HG02588 (cell line): ENCODE measurements at regions not wholly inside any gene's neighbourhood (a gene's known extent, or its start where the extent isn't known, plus 50 kb on each side); places are given as distances from the start of the nearest gene placed in this dataset.
"Not testable (repeated sequence)": the region's sequence is repeated elsewhere in the genome, so short reads cannot be mapped to it uniquely, and the experiment has no call there.

Experiments used
- ATAC-seq: cut with Tn5 transposase; IDR thresholded peaks from one replicate; pipeline ENCODE4 v1.9.1; 2021; ENCODE audit warnings: mild to moderate bottlenecking, moderate library complexity; ENCODE audit not compliant: unreplicated experiment

GRCh38 chr10:123309731-123310130 is 155.5 kb downstream of the BUB3 start:
- no peak for ATAC-seq

GRCh38 chr10:123316776-123317175 is 162.6 kb downstream of the BUB3 start:
- ATAC-seq = no peak

DNA sequence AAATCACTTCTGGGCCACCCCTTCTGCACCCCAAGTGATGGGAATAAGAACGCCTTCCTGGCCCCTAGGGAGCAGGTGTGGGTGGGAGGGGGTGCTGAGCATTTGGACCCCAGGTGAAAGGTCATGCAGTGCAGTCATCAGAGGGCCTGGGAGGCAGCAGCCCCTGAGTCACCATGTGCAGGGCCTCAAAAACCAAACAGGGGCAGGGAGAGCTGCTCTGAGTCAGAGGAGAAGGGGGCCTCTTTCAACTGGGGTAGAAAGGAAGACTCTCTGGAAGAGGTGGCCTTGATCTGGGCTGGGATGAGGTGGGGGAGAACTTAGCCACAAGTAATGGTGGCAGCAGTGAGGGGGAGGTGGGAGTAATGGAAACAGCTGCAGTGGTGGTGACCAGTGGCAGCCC is 164.3 kb downstream of the BUB3 start:
- no peak for ATAC-seq

DNA sequence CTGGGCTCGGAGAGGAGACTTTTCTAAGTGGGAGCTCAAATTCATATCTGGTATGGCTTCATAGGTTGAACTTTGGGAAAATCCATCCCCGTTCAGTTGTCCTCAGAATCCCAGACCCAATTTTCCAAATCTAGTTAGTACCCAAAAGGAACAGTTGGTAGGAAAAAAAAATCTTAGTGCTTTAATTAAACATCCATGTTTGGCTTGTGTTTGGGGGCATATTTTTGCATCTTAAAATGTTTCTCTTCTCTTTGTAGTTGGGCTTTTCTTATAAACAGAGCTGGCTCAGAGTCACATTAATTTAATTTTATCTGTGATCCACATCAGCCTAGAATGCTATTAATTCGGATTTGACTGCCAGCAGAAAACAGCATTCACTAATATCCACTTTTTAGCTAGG is 165.9 kb downstream of the BUB3 start:
- ATAC-seq = no peak

- ATAC-seq = peak; percentile 44
These were observed 169.7 kb downstream of the BUB3 start for GRCh38 chr10:123323884-123324283.

- ATAC-seq = no peak
These were observed 171.5 kb downstream of the BUB3 start for GRCh38 chr10:123325663-123326190.

- no peak for ATAC-seq
These were observed 172.5 kb downstream of the BUB3 start for GRCh38 chr10:123326674-123327073.

GRCh38 chr10:123327450-123327849 is 173.2 kb downstream of the BUB3 start:
- peak; percentile 72 for ATAC-seq

DNA sequence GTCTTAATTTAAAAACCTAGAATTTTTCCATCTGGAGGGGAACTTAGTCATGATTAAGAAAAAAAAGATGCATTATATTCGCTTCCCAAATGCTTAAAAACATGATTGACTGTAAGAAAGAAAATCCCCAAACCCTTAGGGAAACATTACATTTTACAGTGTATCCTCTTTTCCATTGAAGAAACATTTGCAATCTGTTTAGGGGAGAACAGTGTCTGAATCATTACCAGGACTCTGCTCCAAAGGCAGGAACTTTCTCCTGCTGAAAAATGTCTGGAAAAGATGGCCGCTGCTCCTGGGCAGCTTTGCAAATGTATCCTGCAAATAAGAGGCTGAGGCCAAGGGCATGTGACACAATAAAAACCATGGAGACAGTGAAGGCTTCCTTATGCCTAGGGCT is 173.7 kb downstream of the BUB3 start:
- ATAC-seq = no peak

DNA sequence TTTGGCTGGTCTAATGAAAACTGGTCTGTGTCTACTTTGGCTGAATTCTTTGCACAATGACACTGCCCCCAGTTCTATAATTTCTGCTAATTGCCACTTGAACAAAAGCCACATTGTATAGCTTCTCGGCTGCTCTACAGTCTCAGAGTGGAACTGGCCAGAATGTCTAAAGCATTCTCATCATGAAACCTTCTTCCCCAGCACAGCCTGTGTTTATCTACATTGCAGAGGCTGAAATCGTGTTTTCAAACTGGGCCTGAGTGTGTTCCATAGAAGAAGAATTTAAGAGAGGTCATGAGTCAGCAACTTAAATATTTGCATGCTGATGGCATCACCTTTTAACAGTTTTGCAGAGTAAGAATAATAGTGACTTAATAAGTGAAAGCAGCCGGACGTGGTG is 177.2 kb downstream of the BUB3 start:
- ATAC-seq = no peak

DNA sequence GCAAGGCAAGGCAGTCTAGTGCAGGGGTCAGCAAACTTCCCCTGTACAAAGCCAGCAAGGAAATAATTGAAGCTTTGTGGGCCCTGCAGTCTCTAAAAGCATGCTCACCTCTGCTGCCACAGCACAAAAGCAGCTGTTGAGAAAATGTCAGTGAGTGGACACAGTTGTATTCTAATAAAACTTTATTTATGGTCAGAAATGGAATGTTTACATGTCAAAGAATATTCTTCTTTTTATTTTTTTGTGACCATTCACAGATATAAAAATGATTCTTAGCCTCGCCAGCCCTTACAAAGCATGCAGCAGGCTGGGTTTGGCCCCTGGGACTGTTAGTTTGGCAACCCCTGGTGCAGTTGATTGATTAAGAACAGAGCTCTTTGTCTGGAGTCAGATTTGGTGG is 192.4 kb downstream of the BUB3 start:
- ATAC-seq = no peak

DNA sequence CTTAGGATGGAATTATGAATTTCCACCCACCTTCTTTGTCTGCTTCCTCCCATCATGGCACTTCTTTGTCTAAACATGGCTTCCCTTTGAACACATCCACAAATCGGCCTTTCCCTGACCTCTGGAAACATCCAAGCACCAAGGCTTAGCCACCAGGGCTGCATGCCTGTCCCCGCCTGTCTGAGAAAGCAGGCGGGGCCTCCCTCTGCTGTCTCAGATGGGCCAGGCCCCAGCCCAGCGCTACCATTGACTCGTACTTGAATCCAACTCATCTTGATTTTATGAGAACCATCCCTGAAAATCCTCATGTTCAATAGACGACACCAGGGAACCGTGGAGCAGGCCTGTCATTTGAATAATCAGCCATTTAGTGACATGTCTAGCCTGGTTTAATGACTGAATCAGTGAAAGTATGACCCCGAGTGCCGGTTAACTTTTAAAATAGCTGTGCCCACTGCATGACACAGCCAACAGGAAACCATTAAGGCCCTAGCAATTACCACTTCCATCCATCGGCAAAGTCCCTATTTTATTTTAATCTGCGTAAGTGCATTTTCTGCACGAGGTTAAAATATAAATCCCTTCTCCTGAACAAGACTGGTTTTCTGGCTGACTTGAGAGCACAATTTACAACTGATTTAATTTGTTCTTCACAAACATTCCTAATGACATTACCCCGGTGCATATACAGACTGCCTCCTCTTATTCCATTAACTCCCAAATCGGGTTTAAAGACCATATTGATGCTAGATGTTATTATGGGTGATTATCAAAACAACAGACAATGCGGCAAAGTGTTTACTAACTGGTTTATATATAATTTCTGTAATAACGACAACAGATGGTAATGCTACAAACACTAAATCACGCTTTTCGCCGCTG is 194.7 kb downstream of the BUB3 start:
- no peak for ATAC-seq

DNA sequence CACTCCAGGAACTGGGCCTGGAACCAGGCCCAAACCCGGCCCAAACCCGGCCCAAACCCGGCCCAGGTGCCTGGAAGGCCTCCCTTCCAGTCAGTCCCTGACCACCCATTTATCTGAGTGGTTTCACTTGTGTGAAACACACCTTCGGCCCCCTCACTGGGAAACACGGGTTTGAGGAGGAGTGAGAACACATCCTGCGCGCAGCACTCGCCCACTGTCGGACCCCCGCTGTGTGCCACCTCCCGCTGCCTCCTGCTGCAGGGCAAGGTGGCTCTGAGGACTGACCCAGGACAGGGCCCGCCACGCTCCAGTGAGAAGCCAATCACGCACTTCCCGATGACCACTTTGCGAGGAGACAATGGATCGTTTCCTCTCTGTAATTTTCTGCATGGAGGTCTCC is 197.5 kb downstream of the BUB3 start:
- no peak for ATAC-seq

- no peak for ATAC-seq
These were observed 200.3 kb downstream of the BUB3 start for GRCh38 chr10:123354521-123354920.

- no peak for ATAC-seq
These were observed 201.7 kb downstream of the BUB3 start for GRCh38 chr10:123355748-123356481.

DNA sequence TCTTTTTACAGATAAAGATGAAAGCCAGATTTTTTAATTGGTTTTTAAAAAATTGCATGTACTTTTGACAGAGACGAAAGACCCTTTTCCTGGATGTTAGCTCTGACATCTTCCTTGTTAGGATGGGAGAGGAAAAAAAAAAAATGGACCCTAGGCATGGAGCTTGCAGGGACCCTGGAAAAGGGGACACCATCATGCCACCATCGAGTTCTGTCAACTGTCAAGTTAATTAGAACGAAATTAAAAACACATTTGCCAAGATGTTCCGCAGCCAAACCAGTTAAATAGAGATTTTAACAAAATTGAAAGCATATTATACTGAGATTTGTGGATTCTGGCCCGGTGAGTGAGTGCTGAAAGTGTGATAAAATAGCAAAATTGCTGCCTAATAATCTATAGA is 202.6 kb downstream of the BUB3 start:
- no peak for ATAC-seq

DNA sequence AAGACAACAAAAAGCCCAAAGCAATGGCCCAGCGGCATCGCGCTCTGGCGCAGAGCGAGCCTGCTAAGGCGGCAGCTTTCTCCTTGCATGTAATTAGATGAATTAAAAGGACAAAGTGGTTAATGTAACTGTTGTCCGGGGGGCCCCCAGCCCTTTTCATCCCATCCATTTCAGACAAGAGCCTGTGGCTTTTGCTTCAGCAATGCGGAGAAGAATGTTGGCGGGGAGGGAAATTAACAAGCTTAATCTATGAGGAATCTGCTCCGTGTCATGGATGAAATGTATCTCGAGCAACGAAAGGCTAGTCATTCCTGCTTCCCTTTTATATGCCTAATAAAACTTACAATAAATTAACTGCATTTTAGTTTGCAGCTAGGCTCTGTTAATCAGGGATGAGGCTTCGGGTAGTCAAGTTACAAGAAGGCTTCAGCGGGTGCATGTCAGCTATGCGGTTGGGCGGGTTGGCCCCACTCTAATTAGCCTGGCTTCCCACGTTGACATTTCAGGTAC is 203.3 kb downstream of the BUB3 start:
- ATAC-seq = no peak

GRCh38 chr10:123359539-123359938 is 205.3 kb downstream of the BUB3 start:
- no peak for ATAC-seq

GRCh38 chr10:123361832-123362231 is 207.6 kb downstream of the BUB3 start:
- ATAC-seq = no peak

DNA sequence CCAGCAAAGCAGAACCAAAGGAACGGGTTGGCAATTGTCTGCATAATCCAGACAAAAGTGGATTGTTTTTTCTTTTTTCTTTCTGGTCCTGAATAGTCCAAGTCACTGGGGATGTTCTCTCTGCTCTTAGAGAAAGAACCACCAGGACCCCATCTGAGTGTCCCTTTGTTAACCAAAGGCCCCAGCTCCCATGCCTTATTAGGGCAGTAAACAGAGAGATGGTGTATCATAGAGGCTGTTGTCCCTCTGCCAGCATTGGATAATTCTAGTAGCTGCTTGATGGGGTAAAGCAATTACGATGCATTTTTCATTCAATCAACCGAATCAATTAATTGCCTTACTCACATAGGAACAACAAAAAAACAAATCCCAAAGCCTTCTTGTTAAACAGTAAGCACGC is 213.0 kb downstream of the BUB3 start:
- no peak for ATAC-seq

GRCh38 chr10:123371626-123372025 is 217.4 kb downstream of the BUB3 start:
- ATAC-seq = not testable (repeated sequence)

DNA sequence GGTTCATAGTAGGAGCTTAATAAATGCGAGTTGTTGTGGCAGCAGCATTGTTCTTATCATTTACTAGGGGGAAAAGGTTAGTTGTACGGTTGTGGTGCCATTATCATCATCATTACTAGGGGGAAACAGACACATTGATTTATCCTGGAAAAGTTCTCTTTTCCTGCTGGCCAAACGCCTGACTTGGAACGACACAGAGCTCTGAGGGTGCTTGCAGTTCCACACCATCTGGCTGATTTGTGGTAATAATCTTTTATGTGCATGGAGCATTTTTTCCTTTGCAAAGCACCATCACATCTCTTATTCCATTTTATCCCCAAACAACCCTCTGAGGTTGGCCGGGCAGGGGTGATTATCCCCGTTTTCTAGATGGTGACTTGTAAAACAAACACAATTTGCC is 219.4 kb downstream of the BUB3 start:
- no peak for ATAC-seq
